PFSK-1 (cell line): ENCODE measurements at regions not wholly inside any gene's neighbourhood (a gene's known extent, or its start where the extent isn't known, plus 50 kb on each side); places are given as distances from the start of the nearest gene placed in this dataset.

Experiments
- POLR2AphosphoS5 ChIP-seq: IDR thresholded peaks from 2 replicates; pipeline ENCODE4 v1.6.1; 2012; ENCODE audit warnings: low read depth, mild to moderate bottlenecking, control low read depth, low read length, moderate library complexity
- TAF1 ChIP-seq: IDR thresholded peaks from 2 replicates; pipeline ENCODE4 v1.6.1; 2012; ENCODE audit warnings: low read length, control low read depth, borderline replicate concordance; ENCODE audit not compliant: insufficient read depth

DNA sequence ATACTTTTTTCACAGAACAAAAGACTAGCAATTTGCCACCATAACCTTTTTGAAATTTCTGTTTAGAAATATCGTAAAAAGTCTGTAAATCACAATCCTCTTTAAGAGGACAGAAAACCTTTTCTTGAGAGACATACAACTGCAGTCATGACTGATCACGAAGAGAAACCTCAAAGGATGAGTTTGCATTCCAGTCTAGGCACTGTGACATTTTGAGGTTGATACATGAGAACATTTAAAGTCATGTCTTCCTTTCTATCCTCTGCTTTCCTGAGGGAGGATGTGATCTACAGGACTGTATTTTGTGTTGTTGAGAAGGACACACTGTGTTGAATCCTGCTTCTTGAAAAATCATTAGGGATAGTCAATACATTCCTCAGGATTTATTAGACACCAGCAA lies 476.7 kb upstream of the CCDC179 start:
- TF ChIP-seq POLR2AphosphoS5: no peak
- no peak for TF ChIP-seq TAF1
